Cardiac fibroblast (primary cell): ENCODE measurements at regions not wholly inside any gene's neighbourhood (a gene's known extent, or its start where the extent isn't known, plus 50 kb on each side); places are given as distances from the start of the nearest gene placed in this dataset.

Experiments
- DNase-seq, 2 donors: peaks; one replicate each; pipeline versions ENCODE4 v3.0.0 to v3.0.0-alpha.2; 2010; ENCODE audit warnings: low read depth in 2 of 2
- H3K4me3 ChIP-seq, 2 donors: replicated peaks in 1 of 2; 1 replicate in 1 of 2; 2 replicates in 1 of 2; pipeline ENCODE4 v1.5.1; 2011; ENCODE audit warnings: low read depth in 2 of 2, low read length in 2 of 2, mild to moderate bottlenecking in 2 of 2, moderate library complexity in 1 of 2
- CTCF ChIP-seq: IDR thresholded peaks from one replicate; pipeline ENCODE4 v1.5.1; 2011; ENCODE audit warnings: low read depth, mild to moderate bottlenecking, low read length, inconsistent platforms

- no peak overlapping the region for H3K4me3 ChIP-seq
- no peak for DNase-seq
- no peak for TF ChIP-seq CTCF
Observed at GRCh38 chr3:72280876-72281275, 495.9 kb upstream of the PROK2 start.

DNA sequence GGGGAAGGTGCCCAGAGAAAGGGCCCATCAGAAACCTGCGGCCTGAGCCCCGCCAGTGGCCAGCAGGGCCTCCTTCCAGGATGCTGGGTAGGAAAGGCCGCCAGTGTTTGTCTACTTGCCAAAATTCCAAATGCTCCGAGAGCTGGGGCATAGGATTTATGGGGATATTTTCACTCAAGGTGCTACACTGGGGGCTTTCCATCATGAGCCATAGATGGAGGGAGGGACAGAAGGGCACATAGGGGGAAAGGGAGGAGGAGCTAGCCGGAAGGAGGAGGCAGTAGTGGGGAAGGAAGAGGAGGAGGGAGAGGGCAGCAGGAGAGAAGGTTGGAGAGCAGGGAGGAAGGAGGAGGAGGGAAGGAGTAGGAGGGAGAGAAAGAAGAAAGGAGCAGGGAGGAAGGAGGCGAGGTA lies 494.7 kb upstream of the PROK2 start:
- no peak for TF ChIP-seq CTCF
- no peak overlapping the region for H3K4me3 ChIP-seq
- DNase-seq, result no peak

- no peak for TF ChIP-seq CTCF
- H3K4me3 ChIP-seq, result no peak overlapping the region
- DNase-seq, result no peak
Observed at GRCh38 chr3:72279068-72279604, 494.2 kb upstream of the PROK2 start.

GRCh38 chr3:72278349-72279067 lies 493.6 kb upstream of the PROK2 start:
- no peak overlapping the region for H3K4me3 ChIP-seq
- DNase-seq, result no peak
- TF ChIP-seq CTCF, result no peak

GRCh38 chr3:72277710-72278109 lies 492.8 kb upstream of the PROK2 start:
- TF ChIP-seq CTCF, result no peak
- no peak overlapping the region for H3K4me3 ChIP-seq
- no peak for DNase-seq

GRCh38 chr3:72276806-72277205 lies 491.9 kb upstream of the PROK2 start:
- no peak overlapping the region for H3K4me3 ChIP-seq
- no peak for DNase-seq
- TF ChIP-seq CTCF, result no peak
